ENCODE measurements at regions not wholly inside any gene's neighbourhood (a gene's known extent, or its start where the extent isn't known, plus 50 kb on each side); places are given as distances from the start of the nearest gene placed in this dataset.

DNA sequence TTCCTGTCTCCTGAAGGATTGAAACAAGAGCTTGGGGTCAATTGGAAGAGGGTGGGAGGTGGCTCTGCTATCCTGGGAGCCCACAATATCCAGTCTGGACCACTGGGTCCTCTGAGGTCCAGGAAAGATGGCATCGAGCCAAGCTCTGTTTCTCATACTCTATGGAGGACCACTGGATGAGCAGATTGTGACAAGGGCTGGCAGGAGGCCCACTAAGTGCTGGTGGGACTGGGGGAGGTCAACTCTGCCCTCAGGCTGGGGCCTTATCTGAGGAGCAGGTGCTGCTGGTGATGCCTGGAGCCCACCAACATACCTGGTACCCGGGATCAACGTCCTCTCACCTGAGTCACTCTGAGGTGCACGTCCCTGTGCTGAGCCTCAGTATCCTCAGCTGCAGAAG lies 142.4 kb downstream of the NDUFA10 start:
- TF ChIP-seq TAF1 (IDR thresholded peaks at IDR 0.05; ENCODE audit: borderline replicate concordance, low read depth, low read length): no peak
- no peak for TF ChIP-seq CEBPB (IDR thresholded peaks at IDR 0.05; ENCODE audit: borderline replicate concordance in 1 of 2, low read depth in 2 of 2, low read length in 2 of 2)

All from GM12878 (cell line).